ENCODE measurements at regions not wholly inside any gene's neighbourhood (a gene's known extent, or its start where the extent isn't known, plus 50 kb on each side); places are given as distances from the start of the nearest gene placed in this dataset.

DNA sequence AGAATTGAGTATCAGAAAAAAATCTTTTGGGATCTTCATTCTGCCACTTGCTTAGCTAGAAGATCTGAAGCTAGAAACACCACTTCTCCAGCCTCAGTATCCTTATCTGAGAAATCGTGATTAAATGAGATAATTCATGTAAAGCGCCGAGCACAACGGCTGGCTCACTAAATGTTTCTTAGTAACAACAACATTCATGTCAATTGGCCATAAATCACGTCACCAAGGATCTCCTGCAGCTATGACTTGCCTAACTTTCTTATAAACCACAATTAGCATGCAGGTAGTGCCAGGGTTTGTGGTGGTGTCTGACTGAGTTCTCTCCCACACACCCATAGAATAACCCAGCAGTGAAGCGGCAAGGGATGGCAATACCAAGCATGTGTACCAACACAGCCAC lies 501.3 kb downstream of the EFNB2 start:
- DNase-seq (ENCODE audit: low read depth), result no peak

DNA sequence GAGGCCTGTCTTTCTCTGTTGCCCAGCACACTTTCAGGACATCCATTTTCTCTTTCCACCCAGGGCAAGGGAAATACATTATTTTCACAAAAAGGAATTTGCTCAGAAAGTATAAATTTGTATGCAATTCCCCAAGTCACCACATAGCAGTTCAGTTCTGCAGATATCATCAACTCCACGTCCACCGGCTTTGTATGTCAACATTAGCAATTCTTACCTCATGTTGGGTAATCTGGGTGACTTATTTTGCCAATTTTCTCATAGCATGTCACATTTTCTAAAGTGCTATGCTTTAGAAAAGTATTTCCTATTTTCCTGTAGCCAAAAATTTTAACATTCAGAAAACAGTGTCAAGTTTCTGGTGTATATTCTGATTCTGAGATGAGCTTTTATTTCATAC lies 501.8 kb downstream of the EFNB2 start:
- no peak for DNase-seq (ENCODE audit: low read depth)

DNA sequence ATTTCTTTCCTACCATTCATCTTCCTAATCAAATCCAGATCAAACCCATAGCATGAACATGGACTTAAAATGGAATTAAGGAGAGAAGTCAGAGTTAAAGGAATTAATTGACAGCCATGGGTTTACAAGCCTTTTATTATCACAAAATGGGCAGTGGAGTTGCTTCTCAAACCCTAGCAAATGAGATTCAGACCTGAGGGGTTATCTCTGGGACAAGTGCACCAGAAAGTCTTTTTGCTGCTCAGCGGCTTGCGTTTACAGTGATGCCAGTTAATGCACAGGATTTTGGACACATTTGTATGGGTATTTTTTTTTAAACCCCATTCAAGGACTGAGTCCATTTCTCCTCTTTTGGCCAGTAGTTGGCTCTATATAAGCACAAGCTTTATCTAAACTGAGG lies 503.0 kb downstream of the EFNB2 start:
- DNase-seq (ENCODE audit: low read depth), result no peak

DNA sequence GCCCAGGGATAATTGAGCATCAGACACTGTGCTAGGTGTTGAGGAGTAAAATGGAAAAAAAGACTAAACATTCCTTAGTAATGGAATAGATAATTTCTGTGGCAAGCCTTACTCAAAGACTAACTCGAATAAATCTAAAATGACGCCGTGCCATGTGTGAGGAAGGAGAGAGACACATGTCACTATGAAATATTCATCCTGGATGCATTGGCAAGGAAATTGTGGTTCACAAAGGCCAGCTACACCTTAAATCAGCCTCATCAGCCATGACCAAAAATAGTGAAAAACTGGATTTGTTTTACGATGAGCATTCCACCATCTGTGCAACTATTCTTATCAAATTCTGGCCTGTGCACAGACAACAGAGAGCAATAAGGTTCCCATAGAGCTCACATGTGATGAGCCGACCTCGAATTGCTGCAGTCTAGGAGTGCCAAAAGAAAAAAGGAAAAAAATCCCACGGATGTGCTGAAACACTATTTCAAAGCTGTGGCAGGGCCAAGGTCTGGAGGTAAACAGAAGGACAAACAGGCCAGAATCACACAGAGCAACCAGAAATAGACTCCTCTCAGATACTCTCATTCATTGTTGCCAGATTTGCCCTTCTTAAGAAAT lies 505.7 kb downstream of the EFNB2 start:
- no peak for DNase-seq (ENCODE audit: low read depth)

DNA sequence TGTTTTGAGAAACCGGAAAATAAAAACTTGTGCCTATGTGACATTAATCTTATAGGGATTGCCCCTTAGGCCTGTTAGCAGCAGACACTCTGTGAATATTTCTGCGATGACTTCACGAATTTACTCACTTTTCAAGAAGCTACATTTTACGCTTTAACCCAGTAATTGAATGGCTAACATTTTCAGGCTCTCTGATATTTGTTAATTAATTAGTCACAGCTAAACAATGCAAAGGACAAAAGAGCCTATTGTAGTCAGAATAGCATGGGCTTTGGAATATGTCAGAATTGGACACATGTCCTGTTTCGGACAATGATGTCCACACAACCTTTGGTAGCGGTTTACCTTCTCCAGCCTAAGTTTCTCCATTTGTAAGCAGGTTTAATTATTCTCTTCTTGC lies 506.6 kb downstream of the EFNB2 start:
- no peak for DNase-seq (ENCODE audit: low read depth)

DNA sequence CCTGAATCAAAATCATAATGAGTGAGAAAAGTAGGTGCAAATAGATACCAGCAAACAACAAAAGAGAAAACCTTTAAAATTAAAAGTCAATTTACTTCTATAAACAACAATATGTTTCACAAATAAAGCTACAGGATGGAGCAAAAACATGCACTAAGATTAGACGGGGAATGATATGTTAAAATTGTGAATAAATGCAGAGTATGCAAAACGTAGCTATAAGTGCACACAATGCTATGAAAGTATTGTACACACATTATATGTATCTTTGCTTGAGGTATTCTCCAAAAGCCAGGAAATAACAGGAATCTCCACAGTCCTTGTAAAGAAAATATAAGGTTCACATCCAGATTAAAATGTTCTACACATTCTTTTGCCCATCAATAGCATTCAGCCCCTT lies 523.9 kb downstream of the EFNB2 start:
- no peak for DNase-seq (ENCODE audit: low read depth)

DNA sequence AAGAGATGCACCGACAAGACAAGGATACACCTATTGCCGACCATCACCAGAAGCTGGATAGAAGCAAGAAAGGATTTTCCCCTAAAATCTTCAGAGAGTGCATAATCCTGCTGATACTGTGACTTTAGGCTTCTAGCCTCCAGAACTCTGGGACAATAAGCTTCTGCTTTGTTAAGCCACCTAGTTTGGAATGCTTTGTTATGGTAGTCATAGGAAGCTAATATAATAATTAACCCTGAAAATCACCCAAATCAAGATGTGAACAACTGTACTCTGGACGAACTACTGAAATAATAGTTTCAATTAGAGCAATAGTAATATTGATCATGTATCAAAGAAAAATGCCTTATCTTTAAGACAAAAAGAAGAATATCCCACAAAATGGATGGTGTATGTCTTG lies 524.6 kb downstream of the EFNB2 start:
- DNase-seq (ENCODE audit: low read depth), result no peak

DNA sequence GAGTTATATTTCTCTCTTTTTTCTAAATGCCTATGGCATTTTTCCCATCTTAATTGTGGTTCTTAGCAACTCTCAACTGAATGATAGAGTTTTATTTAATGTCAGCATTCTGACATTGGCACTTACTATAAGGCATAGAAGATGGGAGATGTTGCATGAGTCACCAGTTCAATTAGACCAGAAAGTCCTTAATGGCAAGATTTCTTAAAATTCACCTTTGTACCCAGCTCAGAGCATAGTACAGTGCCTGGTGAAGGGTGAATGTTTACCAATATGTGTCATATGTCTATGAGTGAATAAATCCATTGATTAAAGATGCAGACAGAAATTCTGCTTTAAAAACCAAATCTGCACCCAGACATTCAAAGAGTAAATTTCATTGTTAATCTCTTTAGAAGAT lies 526.9 kb downstream of the EFNB2 start:
- no peak for DNase-seq (ENCODE audit: low read depth)

DNA sequence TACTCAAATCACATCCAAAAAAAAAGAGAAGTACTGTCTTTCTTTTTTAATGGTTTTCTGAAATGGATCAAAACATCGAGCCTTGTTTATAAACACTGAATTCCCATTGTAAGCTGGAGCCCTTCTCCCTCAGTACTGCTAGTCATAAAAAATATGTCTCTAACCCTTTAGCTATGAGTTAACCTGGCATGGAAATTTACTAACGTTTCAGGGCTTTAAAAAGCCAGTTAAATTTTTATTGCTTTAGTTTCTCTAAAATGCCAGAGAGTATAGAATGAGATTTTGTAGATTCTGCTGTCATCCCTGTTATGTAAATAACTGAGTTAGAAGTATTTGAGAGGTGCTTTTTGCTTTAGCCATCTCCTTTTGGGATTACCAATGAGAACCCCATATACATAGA lies 528.3 kb downstream of the EFNB2 start:
- DNase-seq (ENCODE audit: low read depth), result no peak

DNA sequence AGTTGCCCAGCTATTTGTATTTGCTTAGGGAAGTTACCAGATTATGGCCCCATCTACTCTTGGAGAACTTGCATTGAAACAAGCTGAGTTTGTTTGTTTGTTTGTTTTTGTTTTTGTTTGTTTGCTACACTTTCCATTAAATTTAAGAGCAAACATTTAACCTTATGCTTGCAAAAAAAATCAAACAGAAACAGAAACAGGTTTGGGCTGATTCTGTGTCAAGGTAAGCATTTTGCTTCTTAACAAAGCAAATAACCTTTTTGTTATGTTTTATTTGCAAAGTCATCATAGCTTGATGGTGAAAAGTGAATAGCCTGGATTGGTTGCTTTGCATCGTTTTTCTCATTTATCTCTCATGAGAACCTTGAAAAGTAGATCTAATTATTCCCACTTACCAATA lies 531.8 kb downstream of the EFNB2 start:
- DNase-seq (ENCODE audit: low read depth), result no peak

DNA sequence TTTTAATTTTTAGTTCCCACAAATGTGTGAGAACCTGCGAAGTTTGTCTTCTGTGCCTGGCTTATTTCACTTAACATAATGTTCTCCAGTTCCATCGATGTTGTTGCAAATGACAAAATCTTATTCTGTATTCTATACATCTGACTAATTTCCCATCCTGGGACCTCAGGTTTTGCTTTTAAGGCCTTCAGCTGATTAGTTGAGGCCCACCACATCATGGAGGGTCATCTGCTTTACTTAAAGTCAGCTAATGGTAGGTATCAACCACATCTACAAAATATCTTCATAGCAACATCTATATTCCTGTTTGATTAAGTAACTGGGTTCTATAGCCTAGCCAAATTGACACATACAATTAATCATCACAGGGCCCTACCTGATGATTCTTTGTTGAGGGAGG lies 534.0 kb downstream of the EFNB2 start:
- no peak for DNase-seq (ENCODE audit: low read depth)

DNA sequence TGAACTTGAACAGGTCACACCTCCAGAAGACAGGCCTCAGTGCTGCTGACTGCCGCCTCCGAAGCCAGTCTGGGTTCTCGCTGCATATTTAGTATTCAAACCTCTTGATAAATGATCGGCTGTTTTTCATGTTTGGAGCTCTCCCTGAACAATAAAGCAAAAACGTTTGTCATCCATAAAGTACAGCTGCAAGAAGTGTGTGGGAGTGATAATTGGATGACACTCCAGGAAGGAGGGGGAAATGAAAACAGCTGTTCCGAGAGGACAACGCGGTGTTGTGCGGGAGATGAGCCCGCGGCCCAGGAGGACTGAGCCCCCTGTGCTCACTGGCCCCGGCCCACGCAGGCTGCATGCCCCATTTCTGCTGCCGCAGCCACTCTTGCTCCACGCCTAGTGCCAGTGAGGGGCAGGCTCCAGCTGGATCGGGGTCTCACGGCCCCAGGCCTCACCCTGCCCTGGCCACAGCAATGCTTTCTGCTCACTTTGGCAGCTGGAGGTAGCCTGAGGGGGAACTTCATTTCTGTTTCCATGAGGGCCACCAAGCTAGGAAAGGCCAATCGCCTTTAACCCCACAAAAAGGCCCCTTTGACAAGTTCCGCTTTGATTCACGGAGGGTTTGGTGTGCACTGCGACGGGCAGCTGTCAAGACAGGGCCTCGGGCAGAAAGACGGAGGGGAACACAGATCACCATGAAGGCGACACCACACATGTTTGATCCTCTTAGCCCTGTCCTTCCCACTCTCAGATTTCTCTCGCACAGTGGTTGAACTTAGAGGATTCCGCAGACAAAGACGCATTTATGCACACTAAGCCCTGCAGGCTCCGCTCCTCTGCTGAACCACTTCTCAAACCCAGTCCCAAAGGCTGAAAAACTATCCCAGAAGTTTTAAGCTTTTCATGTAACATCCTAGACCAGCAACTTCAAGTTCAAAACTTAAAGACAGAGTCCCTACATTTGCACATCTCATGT lies 537.6 kb downstream of the EFNB2 start:
- no peak for DNase-seq (ENCODE audit: low read depth)

DNA sequence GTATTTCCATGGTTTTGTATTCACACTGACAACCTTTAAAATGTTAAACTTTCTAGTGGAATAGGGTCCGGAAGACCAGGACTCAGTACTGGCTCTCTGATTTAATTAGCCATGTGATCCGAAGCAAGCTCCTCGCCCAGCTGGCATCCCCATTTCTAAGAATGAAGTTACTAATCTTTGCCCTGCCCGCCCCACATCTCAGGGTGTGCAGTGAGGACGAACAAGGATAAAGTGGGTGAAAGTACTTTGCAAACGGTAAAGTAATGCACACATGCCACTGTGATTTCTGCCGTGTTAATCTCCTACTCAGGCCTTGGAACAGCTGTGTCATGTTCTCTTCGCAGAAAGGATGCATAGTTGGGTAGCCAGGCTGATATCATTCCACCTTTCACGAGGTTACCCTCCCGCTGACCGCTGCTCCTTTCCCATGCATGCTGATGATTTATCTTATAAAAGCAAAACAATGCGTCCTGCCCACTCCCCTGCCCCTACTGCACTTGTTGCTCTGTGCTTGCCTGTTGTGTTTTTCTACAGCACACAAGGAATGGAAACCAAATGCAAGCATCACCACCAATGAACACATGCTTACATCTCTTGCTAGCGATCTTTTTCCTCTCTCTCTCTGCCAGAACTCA lies 539.0 kb downstream of the EFNB2 start:
- no peak for DNase-seq (ENCODE audit: low read depth)

DNA sequence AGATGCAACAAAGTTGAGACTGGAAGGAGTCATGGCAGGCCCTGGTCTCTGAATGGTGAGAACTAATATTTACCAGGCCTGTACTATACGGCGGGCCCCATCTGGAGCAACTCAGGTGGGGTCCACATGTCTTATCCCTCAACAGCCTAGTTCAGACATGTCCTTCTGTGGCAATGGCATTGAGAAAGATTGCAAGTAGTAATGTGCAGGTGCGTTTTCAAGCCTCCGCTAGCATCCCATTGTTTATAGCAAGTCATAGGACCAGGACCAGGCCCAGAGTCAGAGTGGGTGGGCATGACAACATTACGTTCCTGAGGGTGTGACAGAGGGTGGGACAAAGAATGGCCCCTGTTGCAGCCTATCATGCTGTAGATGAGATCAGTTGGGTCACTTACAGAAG lies 541.1 kb downstream of the EFNB2 start:
- DNase-seq (ENCODE audit: low read depth), result no peak

DNA sequence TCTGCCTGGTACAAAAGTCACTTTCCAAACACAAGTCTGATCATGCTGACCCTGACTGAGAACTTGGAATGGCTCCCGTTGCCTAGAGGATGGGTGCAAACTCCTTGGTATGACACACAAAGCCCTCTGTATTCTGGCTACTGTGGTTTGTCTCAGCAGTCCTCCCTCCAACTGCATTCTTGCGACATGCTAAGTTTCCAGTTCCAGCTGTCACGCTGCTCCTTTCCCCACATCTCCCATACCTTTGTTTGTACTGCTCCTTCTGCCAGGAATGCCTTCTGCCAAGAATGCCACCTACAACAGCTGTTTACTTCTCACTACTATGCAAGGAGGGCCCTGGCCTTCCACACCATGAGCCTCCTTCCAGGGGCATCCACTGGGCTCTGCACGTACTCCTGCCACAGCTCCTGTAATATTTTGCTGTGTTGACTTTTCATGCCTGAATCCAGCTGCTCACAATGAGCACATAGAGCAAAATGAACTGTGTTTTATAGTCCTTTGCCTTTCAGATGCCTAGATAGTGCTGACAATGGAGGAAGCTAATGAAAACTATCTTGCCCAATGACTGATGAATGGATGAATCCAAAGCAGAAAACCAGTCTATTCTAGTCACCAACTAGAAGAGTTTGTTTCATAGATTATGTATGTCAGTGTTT lies 543.7 kb downstream of the EFNB2 start:
- no peak for DNase-seq (ENCODE audit: low read depth)

DNA sequence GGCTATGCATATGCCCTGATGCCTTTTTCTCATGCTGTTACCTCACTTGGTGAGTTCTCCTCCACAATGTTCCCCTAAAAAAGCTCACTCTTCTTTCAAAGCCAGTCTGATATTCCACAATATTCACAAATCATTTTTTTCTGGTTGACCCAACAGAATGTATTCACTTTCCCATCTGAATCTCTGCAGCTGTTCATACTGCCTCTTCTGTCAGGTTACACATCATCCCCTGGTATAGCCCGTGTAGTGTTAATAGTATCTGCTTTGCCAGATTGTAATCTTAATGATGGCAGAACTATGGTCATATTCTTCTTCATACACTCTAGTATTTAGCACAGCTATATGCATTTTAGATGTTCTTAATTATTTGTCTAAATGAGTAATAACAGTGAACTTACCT lies 544.3 kb downstream of the EFNB2 start:
- DNase-seq (ENCODE audit: low read depth), result no peak

DNA sequence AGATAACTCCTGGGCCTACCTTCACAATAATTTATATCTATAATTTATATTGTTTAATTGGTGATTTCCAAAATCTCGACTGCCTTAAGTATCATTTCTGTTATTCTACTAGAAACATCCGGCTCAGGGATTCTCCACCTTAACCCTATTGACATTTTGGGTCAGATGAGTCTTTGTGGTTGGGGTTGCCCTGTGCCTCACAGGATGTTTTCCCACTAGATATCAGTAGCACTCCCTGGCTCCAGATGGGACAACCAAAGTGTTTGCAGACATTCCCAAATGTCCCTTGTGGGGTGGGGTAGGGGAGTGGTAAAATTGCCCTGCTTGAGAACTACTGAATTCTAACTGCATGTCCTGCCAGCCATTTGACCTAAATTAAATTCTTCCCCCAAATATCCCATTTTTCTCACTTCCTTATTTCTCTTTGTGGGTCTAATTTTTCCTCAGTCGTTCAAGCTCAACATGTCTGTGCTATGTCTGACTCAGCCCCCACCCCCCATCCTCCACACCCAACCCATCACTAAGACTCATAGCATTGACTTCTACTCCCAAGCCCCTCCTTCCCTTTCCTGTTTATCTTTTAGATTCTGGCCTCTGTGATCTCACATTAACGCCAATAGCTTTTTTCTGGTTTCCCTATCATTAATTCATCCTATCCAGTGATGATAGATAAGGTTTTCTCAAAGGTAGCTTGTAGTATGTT lies 545.1 kb downstream of the EFNB2 start:
- DNase-seq (ENCODE audit: low read depth), result no peak

DNA sequence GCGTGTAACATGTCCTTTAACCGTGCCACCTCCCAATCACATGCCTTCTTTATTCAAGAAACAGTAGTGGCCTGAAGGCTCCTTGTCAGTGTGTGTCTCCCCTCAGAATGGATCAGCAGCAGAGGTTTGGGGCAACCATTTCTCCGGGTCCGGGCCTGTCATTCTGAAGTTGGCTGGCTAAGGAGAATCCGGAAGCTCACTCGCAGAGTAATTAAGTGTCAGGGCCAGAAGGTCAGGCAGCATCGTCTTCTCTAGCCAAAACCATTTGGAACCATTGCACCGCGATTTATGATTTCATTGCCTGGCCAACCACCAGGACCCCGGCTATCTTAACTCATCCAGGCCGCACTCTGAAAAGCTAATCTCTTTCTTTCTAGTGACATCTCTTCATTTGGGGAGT lies 550.8 kb downstream of the EFNB2 start:
- no peak for DNase-seq (ENCODE audit: low read depth)

DNA sequence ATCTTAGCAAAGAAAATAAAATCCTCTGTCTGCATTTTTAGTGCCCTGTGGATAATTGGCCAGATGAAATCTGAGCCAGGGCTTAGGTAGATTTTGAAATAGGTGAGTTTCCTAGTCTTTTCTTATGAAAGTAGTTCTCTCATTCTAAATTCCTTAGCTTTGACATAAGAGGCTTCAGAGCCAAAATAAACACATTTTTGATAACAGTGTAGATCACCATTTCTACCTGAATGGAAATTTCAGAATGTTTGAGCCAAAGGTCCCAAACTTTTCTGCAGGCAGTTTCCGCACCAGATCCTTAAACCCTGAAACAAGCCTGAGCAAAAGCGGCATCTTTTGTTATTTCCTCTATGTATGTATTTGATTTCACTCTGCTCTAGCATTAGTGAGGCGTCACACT lies 551.2 kb downstream of the EFNB2 start:
- no peak for DNase-seq (ENCODE audit: low read depth)

DNA sequence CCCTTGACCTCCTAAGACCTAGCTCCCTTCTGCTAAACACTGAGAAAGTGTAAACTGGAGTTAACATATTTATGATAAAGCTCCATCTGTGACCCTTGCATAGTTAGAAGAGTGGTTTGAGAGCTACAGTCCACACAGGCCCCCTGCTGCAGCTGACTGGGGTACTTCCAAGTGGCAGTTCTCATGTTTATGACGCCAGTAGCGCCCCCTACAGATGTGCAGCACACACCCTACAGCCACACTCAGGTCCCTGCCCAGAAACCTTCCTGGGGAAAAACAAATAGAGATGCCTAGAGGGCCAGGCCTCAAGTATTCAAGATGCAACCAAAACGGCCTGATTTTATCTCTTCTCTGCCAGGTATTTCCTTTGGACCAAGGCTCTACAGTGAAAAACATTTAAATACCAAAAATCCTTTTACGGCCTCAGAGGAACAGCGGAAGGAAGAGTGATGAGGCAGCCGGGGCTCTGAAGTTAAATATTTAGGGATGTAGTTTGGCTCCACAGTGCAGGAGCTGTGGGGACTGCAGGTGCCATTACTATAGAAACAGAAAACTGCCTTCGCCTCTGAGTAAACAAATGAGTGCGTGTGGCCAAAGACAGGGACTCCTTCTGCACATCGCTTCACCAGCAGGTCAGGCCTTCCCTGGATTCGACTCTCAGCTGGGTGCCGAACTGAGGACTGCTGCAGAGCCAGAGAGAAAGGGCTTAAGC lies 553.1 kb downstream of the EFNB2 start:
- DNase-seq (ENCODE audit: low read depth), result no peak

Measured in stimulated activated CD8-positive, alpha-beta memory T cell treated with anti-CD3 and anti-CD28 coated beads, Interleukin-4, amount 100 ng/mL, for 24 hours (primary cell).